GM18870 (cell line): ENCODE measurements at regions not wholly inside any gene's neighbourhood (a gene's known extent, or its start where the extent isn't known, plus 50 kb on each side); places are given as distances from the start of the nearest gene placed in this dataset.
"Not testable (repeated sequence)": the region's sequence is repeated elsewhere in the genome, so short reads cannot be mapped to it uniquely, and the experiment has no call there.

Experiments used
- ATAC-seq: cut with Tn5 transposase; IDR thresholded peaks from one replicate; pipeline ENCODE4 v1.9.1; 2021; ENCODE audit warnings: moderate library complexity; ENCODE audit not compliant: unreplicated experiment

DNA sequence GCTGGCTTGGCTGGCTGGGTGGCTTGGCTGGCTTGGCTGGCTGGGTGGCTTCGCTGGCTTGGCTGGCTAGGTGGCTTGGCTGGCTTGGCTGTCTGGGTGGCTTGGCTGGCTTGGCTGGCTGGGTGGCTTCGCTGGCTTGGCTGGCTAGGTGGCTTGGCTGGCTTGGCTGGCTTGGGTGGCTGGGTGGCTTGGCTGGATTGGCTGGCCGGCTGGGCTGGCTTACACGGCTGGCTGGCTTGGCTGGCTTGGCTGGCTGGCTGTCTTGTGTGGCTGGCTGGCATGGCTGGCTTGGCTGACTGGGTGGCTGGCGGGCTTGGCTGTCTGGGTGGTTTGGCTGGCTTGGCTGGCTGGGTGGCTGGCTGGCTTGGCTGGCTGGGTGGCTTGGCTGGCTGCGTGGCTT is 437.0 kb downstream of the GOLGA6L6 start:
- not testable (repeated sequence) for ATAC-seq

DNA sequence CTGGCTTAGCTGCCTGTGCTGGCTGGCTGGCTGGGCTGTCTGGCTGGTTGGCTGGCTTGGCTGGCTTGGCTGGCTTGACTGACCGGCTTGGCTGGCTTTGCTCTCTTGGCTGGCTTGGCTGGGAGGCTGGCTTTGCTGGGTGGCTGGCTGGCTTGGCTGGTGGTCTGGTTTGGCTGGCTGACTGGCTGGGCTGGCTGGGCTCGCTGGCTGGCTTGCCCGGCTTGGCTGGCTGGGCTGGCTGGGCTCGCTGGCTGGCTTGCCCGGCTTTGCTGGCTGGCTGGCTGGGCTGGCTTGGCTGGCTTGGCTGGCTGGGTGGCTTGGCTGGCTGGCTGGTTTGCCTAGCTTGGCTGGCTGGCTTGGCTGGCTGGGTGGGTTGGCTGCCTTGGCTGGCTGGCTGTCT is 438.7 kb downstream of the GOLGA6L6 start:
- not testable (repeated sequence) for ATAC-seq

DNA sequence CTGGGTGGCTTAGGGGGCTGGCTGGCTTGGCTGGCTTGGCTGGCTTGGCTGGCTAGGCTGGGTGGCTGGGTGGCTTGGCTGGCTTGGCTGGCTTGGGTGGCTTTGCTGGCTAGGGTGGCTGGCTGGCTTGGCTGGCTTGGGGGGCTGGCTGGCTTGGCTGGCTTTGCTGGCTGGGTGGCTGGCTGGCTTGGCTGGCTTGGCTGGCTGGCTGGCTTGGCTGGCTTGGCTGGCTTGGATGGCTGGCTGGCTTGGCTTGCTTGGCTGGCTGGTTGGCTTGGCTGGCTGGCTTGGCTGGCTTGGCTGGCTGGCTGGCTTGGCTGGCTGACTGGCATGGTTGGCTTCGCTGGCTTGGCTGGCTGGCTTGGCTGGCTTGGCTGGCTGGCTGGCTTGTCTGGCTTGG is 439.4 kb downstream of the GOLGA6L6 start:
- ATAC-seq: not testable (repeated sequence)

DNA sequence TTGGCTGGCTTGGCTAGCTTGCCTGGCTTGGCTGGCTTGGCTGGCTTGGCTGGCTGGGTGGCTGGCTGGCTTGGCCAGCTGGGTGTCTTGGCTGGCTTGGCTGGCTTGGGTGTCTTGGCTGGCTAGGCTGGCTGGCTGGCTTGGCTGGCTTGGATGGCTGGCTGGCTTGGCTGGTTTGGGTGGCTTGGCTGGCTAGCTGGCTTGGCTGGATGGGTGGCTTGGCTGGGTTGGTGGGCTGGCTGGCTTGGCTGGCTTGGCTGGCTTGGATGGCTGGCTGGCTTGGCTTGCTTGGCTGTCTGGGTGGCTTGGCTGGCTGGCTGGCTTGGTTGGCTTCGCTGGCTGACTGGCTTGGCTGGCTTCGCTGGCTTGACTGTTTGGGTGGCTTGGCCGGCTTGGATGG is 440.3 kb downstream of the GOLGA6L6 start:
- ATAC-seq: not testable (repeated sequence)

DNA sequence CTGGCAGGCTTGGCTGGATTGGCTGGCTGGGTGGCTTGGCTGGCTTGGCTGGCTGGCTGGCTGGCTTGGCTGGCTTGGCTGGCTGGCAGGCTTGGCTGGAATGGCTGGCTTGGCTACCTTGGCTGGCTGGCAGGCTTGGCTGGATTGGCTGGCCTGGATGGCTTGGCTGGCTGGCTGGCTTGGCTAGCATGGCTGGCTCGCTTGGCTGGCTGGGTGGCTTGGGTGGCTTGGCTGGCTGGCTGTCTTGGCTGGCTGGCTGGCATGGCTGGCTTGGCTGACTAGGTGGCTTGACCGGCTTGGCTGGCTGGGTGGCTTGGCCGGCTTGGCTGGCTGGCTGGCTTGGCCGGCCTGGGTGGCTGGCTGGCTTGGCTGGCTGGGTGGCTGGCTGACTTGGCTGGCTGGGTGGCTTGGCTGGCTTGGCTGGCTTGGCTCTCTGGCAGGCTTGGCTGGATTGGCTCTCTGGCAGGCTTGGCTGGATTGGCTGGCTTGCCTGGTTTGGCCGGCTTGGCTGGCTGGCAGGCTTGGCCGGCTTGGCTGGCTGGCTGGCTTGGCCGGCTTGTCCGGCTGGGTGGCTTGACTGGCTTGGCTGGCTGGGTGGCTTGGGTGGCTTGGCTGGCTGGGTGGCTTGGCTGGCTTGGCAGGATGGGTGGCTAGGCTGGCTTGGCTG is 440.9 kb downstream of the GOLGA6L6 start:
- not testable (repeated sequence) for ATAC-seq

DNA sequence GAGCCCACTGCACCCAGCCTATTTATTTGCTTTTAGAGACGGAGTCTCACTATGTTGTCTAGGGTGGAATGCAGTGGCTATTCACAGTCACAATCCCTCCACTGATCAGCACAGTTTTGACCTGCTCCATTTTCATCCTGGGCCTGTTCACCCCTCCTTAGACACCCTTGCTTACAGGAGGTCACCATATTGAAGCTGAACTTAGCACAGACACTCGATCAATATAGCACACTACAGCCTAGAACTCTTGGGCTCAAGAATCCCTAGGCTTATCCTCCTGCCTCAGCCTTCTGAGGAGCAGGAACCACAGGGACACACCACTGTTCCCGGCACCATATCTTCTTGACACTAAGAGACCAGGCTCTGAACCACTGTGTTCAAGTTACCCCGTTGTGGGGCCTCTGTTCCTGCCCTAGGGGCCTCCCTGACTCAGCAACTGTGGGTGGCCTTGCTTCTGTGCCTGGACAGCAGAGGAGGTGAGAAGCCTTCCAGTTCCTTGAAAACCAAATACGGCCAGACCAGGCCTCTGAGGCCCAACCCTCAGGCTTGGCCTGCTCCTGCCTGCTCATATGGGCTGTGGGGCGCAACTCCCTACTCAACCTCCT is 445.8 kb downstream of the GOLGA6L6 start:
- ATAC-seq: not testable (repeated sequence)

DNA sequence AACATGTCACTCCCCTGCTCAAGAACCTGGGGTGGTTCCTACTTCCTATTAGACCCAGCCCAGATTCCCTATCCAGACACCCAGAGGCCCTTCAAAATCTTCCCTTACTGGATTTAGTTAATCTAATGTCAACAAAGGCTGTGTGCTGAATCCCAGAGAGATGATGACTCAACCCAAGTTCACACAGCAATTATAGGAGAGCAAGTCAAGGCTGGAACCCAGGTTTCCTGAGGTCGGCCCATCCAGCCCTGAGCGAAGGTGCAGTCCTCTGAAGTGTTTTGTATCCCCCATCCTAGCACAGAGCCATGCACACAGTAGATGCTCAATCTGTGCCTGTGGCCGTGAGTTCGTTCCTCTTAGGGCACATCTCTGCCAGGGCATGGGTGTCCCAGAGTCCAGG is 452.1 kb downstream of the GOLGA6L6 start:
- not testable (repeated sequence) for ATAC-seq

DNA sequence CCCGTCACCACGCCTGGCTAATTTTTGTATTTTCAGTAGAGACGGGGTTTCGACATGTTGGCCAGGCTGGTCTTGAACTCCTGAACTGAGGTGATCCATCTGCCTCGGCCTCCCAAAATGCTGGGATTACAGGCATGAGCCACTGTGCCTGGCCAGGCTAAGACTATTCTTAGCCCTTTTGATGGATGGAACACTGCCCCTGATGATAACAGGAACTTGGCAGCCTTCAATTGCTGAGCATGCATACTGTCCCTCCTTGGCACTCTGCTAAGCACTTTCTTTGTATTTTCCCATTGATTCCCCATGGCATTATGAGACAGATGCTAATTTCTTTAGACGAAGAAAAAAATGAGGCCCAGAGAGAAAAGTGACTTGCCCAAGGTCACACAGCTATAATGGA is 457.6 kb downstream of the GOLGA6L6 start:
- not testable (repeated sequence) for ATAC-seq

DNA sequence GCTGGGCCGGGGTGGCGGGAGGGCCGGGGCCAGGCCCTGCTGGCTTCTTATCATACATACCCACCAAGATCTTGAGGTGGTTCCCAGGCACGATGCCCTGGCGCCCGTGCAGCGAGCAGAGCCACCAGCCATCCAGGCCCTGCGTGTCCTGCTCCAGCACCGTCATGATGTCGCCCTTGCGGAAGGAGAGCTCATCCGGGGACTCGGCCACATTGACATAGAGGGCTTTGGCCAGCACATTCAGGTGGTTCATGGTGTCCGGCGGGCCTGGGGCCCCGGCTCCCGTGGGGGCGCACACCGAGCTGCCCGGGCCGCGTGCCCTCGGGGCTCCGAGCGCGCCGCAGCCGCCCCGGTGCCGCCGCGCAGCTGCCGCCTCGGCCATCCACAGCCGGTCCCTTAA is 467.5 kb downstream of the GOLGA6L6 start:
- ATAC-seq: not testable (repeated sequence)

DNA sequence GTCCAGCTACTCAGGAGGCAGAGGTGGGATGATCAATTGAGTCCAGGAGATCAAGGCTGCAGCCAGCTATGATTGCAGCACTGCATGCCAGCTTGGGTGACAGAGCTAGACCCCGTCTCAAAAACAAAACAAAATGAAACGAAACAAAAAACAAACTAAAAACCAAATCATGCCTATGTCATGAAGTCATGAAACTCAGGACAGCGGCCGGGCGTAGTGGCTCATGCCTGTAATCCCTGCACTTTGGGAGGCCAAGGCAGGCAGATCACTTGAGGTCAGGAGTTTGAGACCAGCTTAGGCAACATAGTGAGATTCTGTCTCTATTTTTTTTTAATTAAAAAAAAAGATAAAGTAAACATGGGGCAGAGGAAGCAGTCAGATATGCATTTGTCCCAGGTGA is 472.6 kb downstream of the GOLGA6L6 start:
- ATAC-seq: not testable (repeated sequence)

DNA sequence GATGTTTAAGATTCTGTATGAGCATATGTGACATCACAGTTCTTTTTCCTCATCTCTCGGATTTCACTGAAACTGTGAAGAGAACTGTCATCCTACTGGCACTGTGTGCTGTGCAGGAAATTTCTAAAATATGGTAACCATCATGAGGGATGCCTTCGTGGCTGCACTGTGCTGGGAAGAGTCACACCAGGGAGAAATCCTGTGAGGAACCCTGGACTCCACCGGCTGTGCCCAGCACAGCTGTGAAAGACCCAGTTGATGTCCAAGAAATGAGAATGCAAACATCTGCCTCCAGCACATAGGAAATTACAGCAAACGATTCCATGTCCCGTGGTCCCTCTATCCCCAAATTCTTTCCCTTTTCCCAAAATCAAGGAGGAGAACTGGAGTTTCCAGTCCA is 475.4 kb downstream of the GOLGA6L6 start:
- ATAC-seq: not testable (repeated sequence)

DNA sequence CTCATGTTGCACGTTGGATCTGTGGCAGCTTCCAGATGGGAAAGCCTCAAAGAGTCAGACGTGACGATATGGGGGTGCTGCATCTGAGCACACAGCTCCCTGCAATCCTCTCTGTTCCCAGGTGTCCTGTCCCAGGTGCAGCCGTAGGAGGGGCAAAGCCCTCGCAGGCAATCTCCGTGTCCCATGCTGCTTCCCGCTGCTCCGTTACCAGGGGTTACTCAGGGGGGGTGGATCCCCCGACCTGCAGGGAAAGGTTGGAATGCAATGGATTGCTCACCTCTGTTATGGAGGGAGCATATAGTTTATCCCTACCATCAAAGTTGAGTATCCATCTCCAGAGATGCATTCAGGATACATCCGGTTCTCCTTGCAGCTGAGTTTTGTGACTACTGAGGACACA is 476.1 kb downstream of the GOLGA6L6 start:
- ATAC-seq: not testable (repeated sequence)

DNA sequence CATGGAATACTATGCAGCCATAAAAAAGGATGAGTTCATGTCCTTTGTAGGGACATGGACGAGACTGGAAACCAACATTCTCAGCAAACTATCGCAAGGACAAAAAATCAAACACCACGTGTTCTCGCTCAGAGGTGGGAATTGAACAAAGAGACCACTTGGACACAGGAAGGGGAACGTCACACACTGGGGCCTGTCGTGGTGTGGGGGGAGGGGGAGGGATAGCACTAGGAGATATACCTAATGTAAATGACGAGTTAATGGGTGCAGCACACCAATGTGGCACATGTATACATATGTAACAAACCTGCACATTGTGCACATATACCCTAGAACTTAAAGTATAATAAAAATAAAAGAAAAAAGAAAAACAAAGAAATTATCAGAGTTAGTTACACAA is 478.4 kb downstream of the GOLGA6L6 start:
- not testable (repeated sequence) for ATAC-seq

DNA sequence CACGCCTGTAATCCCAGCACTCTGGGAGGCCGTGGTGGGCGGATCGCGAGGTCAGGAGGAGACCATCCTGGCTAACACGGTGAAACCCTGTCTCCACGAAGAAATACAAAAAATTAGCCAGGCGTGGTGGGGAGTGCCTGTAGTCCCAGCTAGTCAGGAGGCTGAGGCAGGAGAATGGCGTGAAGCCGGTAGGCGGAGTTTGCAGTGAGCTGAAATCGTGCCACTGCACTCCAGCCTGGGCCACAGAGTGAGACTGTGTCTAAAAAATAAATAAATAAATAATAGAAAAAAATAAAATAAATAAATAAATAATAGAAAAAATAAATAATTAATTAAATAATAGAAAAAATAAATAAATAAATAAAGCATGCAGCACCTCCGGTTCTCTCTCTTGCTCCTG is 480.8 kb downstream of the GOLGA6L6 start:
- not testable (repeated sequence) for ATAC-seq

DNA sequence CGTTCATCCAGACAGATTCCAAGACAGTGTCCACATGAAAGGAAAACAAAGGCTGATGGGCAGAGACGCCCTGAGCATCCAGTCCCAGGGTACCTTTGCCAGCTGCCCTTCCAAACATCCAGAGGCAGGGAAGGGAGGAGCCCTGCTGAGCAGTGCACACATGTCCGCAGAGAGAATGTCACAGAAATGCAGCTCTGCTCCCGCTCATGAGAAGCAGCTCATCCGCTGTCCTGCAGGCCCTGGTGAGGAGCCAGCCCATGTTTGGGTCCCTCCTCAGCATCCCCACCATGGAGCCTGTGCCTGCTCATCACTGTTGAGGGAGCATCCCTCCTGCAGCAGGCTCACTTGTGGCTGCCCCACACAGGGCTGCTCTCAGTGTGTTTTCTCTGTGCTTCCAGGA is 484.7 kb downstream of the GOLGA6L6 start:
- not testable (repeated sequence) for ATAC-seq

DNA sequence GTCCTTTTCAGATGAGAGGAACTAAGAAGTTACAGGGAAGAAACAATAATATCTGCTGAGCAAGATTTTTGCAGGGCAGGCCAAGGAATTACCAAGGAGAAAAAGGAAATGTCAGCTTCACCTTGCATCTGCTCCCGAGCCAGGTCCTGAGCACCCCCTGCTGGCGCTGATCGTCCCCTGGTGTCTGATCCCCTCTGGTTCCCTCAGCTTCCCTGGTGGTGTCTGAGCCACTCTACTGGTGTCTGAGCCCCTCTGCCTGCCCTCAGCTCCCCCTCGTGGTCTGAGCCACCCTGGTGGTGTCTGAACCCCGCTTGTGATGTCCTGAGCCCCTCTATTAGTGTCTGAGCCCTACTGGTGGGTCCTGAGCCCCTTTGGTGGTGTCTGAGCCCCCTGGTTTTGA is 485.7 kb downstream of the GOLGA6L6 start:
- not testable (repeated sequence) for ATAC-seq

DNA sequence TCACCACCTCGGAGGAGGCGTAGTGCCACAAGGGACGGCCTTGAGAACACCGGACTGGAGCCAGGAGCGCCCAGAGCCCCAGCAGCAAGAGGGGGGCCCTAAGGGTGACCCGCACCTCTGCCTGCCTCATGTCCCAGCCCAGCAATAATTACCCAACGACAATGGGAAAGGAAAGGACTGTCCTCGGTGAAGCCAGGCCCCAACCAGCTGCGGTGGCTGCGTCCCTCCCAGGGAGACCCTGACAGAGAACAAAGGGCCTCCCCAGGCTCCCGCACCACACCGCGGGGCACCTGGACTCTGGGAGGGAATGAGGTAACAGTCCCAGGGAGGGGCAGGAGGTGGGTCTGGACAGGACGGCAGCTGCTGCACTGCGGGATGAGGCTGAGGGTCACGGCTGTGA is 493.4 kb downstream of the GOLGA6L6 start:
- not testable (repeated sequence) for ATAC-seq

DNA sequence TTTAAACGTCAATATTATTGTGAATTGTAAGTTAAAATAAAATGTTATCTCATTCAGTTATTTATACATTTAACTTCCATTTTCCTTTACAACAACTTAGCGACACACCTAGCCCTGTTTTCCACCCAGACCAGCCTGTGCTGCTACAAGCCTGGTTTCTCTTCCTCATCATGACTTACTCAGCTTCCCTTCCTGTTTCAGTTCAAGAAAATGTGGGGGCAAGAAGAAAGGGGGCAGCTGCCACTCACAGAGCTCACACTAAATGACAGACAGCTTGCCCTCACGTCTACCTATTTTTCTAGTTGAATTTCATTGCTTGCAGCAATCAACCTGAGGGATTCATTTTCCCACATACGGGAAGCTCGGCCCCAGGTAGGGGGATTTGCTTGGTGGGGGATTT is 496.4 kb downstream of the GOLGA6L6 start:
- not testable (repeated sequence) for ATAC-seq

DNA sequence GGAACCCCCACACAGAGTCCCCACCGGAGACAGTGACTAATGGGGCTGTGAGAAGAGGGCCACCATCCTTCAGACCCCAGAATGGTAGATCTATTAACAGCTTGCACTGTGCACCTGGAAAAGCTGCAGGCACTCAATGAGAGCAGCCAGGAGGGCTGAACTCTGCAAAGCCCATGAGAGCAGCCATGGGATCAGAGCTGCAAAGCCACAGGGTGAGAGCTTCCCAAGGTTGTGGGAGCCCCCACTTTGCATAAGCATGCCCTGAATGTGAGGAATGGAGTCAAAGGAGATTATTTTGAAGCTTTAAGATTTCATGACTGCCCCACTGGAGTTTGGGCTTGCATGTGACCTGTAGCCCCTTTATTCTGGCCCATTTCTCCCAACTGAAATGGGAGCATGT is 500.9 kb downstream of the GOLGA6L6 start:
- ATAC-seq: not testable (repeated sequence)

DNA sequence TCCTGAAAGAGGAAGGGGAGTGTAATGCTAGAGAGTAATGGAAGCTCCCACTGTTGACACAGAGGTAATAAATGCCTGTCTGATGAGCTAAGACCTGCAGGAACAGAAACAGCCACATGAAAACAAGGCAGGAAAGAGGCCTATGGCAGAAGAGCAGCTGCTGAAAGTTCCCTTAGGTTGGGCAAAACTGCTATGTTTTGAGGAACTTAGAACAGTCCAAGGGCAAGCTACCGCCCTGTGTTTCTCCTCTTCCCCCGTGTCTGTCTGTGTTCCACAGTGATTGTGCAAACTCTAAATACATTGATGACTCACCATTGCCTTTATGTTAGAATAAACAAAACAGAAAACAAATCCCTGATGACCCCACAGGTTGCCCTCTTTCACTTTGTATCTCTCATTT is 516.6 kb downstream of the GOLGA6L6 start:
- not testable (repeated sequence) for ATAC-seq

DNA sequence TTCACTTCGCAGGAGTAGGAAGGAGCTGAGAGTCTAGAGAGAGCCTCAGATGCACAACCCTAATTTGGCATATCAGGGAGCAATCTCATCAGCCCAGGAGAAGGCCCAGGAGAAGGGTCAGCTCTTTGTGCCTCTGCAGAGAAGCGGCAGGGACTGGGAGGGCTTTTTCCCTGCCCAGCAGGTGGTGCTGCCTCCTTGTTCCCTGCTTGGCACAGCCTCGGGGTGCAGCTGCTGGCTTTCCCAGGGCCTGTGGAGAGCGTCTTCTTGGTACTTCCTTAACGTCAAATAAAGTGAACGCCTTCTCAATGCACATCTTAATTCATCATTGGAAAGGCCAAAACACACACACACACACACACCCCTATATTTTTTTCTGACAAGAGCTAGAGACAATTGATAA is 519.3 kb downstream of the GOLGA6L6 start:
- ATAC-seq: not testable (repeated sequence)

DNA sequence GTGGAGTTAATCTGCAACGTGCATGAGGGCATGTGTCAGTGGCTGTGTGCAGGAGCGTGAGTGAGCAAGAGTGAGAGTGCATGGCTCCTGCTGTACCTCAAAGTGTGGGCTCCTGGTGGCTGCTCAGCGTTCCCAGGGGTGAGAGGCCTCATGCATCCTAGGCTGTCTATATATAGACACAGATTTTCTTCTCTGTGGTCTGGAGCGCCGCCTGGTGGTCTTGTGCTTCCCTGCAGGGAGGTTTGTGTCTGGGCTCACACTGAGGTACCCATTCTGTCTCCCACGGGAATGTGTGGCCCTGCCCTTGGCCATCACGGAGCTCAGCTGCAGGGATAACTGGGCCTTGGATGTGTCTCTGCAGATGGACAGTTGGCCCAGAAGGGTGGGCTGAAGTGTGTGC is 520.2 kb downstream of the GOLGA6L6 start:
- ATAC-seq: not testable (repeated sequence)

DNA sequence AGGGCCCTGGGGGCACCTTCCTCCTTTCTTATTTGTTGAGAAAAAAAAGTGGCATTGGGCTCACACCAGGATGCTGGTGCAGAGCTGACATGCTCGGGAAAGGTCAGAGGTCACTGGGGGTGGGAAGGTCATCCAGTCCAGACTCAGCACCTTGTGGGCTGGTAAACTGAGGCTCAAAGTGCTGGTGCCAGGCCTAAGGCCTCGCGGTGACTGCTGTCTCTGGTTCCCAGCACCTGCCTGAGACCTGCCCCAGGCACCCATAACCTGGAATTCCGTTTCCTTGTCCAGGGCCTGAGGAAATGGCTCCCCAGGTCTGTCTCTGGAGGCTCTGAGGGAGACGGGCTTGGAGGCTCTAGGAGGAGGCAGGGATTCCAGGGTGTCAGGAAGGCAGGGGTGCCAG is 521.0 kb downstream of the GOLGA6L6 start:
- not testable (repeated sequence) for ATAC-seq
